ENCODE measurements at regions not wholly inside any gene's neighbourhood (a gene's known extent, or its start where the extent isn't known, plus 50 kb on each side); places are given as distances from the start of the nearest gene placed in this dataset.

- no peak for TF ChIP-seq POLR2A (IDR thresholded peaks at IDR 0.05; ENCODE audit: low read length)
- no peak for TF ChIP-seq GATA1 (IDR thresholded peaks at IDR 0.05; ENCODE audit: low read depth, low read length)
Measured at GRCh38 chr13:37344056-37344455, 238.6 kb upstream of the CSNK1A1L start.
